ENCODE measurements at regions not wholly inside any gene's neighbourhood (a gene's known extent, or its start where the extent isn't known, plus 50 kb on each side); places are given as distances from the start of the nearest gene placed in this dataset.
"Not testable (repeated sequence)": the region's sequence is repeated elsewhere in the genome, so short reads cannot be mapped to it uniquely, and the experiment has no call there.

GRCh38 chr6:66096679-66097078 is 389.7 kb upstream of the EYS start:
- Histone ChIP-seq H4K91ac (ENCODE audit: low read depth, low read length, poor library complexity) (no peak overlapping the region), H3K9ac (ENCODE audit: low read depth, low read length, poor library complexity) (no peak overlapping the region), H3K9me3 (replicated peaks in 1 of 2; ENCODE audit: control insufficient read depth in 2 of 2, insufficient read depth in 1 of 2, low read depth in 1 of 2, low read length in 2 of 2) (peaks cover 0 to 1% of the 10 kb centered on the region in 2 donors), H2BK120ac (ENCODE audit: low read depth, low read length) (no peak overlapping the region), H3K4me1 (ENCODE audit: control insufficient read depth in 2 of 2, insufficient read depth in 1 of 2, low read depth in 1 of 2, low read length in 2 of 2) (no peaks in the 10 kb centered on the region), H3K4me2 (ENCODE audit: insufficient read depth, low read length, poor library complexity, severe bottlenecking) (no peak overlapping the region), H2AK5ac (ENCODE audit: low read depth, low read length) (no peak overlapping the region), H2BK15ac (ENCODE audit: low read length) (no peak overlapping the region), H4K8ac (ENCODE audit: low read depth, low read length) (no peak overlapping the region), H3K23ac (ENCODE audit: low read depth, low read length, poor library complexity) (no peak overlapping the region), H2BK5ac (ENCODE audit: low read length) (no peak overlapping the region), H3K4me3 (ENCODE audit: low read length in 2 of 2) (no peak overlapping the region), H3K36me3 (replicated peaks in 1 of 2; ENCODE audit: control insufficient read depth in 2 of 2, insufficient read depth in 2 of 2, low read length in 2 of 2) (no peaks in the 10 kb centered on the region), H3K27ac (replicated peaks; ENCODE audit: low read length) (no peak overlapping the region), H3K18ac (ENCODE audit: low read length) (no peak overlapping the region), H3K27me3 (ENCODE audit: control insufficient read depth in 3 of 3, insufficient read depth in 3 of 3, low read depth in 1 of 3, low read length in 3 of 3) (no peaks in the 10 kb centered on the region), H3K14ac (ENCODE audit: low read length) (no peak overlapping the region), H2AFZ (ENCODE audit: low read length) (no peak overlapping the region), H3K4ac (ENCODE audit: low read length) (no peak overlapping the region), H2BK12ac (ENCODE audit: low read length) (no peak overlapping the region), H3K79me1 (ENCODE audit: low read depth, low read length) (no peaks in the 10 kb centered on the region)
- WGBS, 2 donors (ENCODE audit: extremely low coverage in 2 of 2, insufficient read length in 2 of 2, insufficient replicate concordance in 1 of 2): no CpG with 5 or more reads among the region's 26 CpGs
- DNase-seq (ENCODE audit: low spot score): no peak

GRCh38 chr6:66094615-66095014 is 387.6 kb upstream of the EYS start:
- Histone ChIP-seq H3K4me2 (ENCODE audit: insufficient read depth, low read length, poor library complexity, severe bottlenecking) (no peak overlapping the region), H2BK5ac (ENCODE audit: low read length) (no peak overlapping the region), H4K8ac (ENCODE audit: low read depth, low read length) (no peak overlapping the region), H2BK120ac (ENCODE audit: low read depth, low read length) (no peak overlapping the region), H4K91ac (ENCODE audit: low read depth, low read length, poor library complexity) (no peak overlapping the region), H3K23ac (ENCODE audit: low read depth, low read length, poor library complexity) (no peak overlapping the region), H3K9ac (ENCODE audit: low read depth, low read length, poor library complexity) (no peak overlapping the region), H3K4me1 (ENCODE audit: control insufficient read depth in 2 of 2, insufficient read depth in 1 of 2, low read depth in 1 of 2, low read length in 2 of 2) (no peaks in the 10 kb centered on the region), H3K14ac (ENCODE audit: low read length) (no peak overlapping the region), H2AK5ac (ENCODE audit: low read depth, low read length) (no peak overlapping the region), H3K79me1 (ENCODE audit: low read depth, low read length) (no peaks in the 10 kb centered on the region), H3K9me3 (replicated peaks in 1 of 2; ENCODE audit: control insufficient read depth in 2 of 2, insufficient read depth in 1 of 2, low read depth in 1 of 2, low read length in 2 of 2) (peaks cover 0 to 1% of the 10 kb centered on the region in 2 donors), H3K27me3 (ENCODE audit: control insufficient read depth in 3 of 3, insufficient read depth in 3 of 3, low read depth in 1 of 3, low read length in 3 of 3) (no peaks in the 10 kb centered on the region), H2BK12ac (ENCODE audit: low read length) (no peak overlapping the region), H3K36me3 (replicated peaks in 1 of 2; ENCODE audit: control insufficient read depth in 2 of 2, insufficient read depth in 2 of 2, low read length in 2 of 2) (no peaks in the 10 kb centered on the region), H3K4ac (ENCODE audit: low read length) (no peak overlapping the region), H2BK15ac (ENCODE audit: low read length) (no peak overlapping the region), H2AFZ (ENCODE audit: low read length) (no peak overlapping the region), H3K18ac (ENCODE audit: low read length) (no peak overlapping the region), H3K27ac (replicated peaks; ENCODE audit: low read length) (no peak overlapping the region), H3K4me3 (ENCODE audit: low read length in 2 of 2) (no peak overlapping the region)
- no peak for DNase-seq (ENCODE audit: low spot score)
- no CpG with 5 or more reads among the region's 27 CpGs for WGBS, 2 donors (ENCODE audit: extremely low coverage in 2 of 2, insufficient read length in 2 of 2, insufficient replicate concordance in 1 of 2)

GRCh38 chr6:66092306-66092705 is 385.3 kb upstream of the EYS start:
- H3K9ac ChIP-seq (ENCODE audit: low read depth, low read length, poor library complexity); H3K27ac ChIP-seq (replicated peaks; ENCODE audit: low read length); H3K9me3 ChIP-seq (replicated peaks in 1 of 2; ENCODE audit: control insufficient read depth in 2 of 2, insufficient read depth in 1 of 2, low read depth in 1 of 2, low read length in 2 of 2); H2BK120ac ChIP-seq (ENCODE audit: low read depth, low read length); H3K23ac ChIP-seq (ENCODE audit: low read depth, low read length, poor library complexity); H3K18ac ChIP-seq (ENCODE audit: low read length); H4K91ac ChIP-seq (ENCODE audit: low read depth, low read length, poor library complexity); H3K4me1 ChIP-seq (ENCODE audit: control insufficient read depth in 2 of 2, insufficient read depth in 1 of 2, low read depth in 1 of 2, low read length in 2 of 2); H3K79me1 ChIP-seq (ENCODE audit: low read depth, low read length); H3K4ac ChIP-seq (ENCODE audit: low read length); H3K36me3 ChIP-seq (replicated peaks in 1 of 2; ENCODE audit: control insufficient read depth in 2 of 2, insufficient read depth in 2 of 2, low read length in 2 of 2); H2BK5ac ChIP-seq (ENCODE audit: low read length); H2AK5ac ChIP-seq (ENCODE audit: low read depth, low read length); H3K14ac ChIP-seq (ENCODE audit: low read length); H2AFZ ChIP-seq (ENCODE audit: low read length); H3K4me2 ChIP-seq (ENCODE audit: insufficient read depth, low read length, poor library complexity, severe bottlenecking); DNase-seq (ENCODE audit: low spot score); H4K8ac ChIP-seq (ENCODE audit: low read depth, low read length); H3K27me3 ChIP-seq (ENCODE audit: control insufficient read depth in 3 of 3, insufficient read depth in 3 of 3, low read depth in 1 of 3, low read length in 3 of 3); H2BK12ac ChIP-seq (ENCODE audit: low read length); H2BK15ac ChIP-seq (ENCODE audit: low read length); H3K4me3 ChIP-seq (ENCODE audit: low read length in 2 of 2): not testable (repeated sequence)
- no CpG with 5 or more reads among the region's 1 CpG for WGBS, 2 donors (ENCODE audit: extremely low coverage in 2 of 2, insufficient read length in 2 of 2, insufficient replicate concordance in 1 of 2)

- Histone ChIP-seq H2BK5ac (ENCODE audit: low read length) (no peak overlapping the region), H2BK15ac (ENCODE audit: low read length) (no peak overlapping the region), H3K79me1 (ENCODE audit: low read depth, low read length) (no peaks in the 10 kb centered on the region), H3K4me2 (ENCODE audit: insufficient read depth, low read length, poor library complexity, severe bottlenecking) (no peak overlapping the region), H2AK5ac (ENCODE audit: low read depth, low read length) (no peak overlapping the region), H2AFZ (ENCODE audit: low read length) (no peak overlapping the region), H2BK12ac (ENCODE audit: low read length) (no peak overlapping the region), H3K23ac (ENCODE audit: low read depth, low read length, poor library complexity) (no peak overlapping the region), H2BK120ac (ENCODE audit: low read depth, low read length) (no peak overlapping the region), H3K18ac (ENCODE audit: low read length) (no peak overlapping the region), H3K36me3 (replicated peaks in 1 of 2; ENCODE audit: control insufficient read depth in 2 of 2, insufficient read depth in 2 of 2, low read length in 2 of 2) (no peaks in the 10 kb centered on the region), H4K8ac (ENCODE audit: low read depth, low read length) (no peak overlapping the region), H3K9ac (ENCODE audit: low read depth, low read length, poor library complexity) (no peak overlapping the region), H3K4me3 (ENCODE audit: low read length in 2 of 2) (no peak overlapping the region), H3K9me3 (replicated peaks in 1 of 2; ENCODE audit: control insufficient read depth in 2 of 2, insufficient read depth in 1 of 2, low read depth in 1 of 2, low read length in 2 of 2) (peaks cover 9 to 12% of the 10 kb centered on the region in 2 donors), H4K91ac (ENCODE audit: low read depth, low read length, poor library complexity) (no peak overlapping the region), H3K4me1 (ENCODE audit: control insufficient read depth in 2 of 2, insufficient read depth in 1 of 2, low read depth in 1 of 2, low read length in 2 of 2) (no peaks in the 10 kb centered on the region), H3K27ac (replicated peaks; ENCODE audit: low read length) (no peak overlapping the region), H3K4ac (ENCODE audit: low read length) (no peak overlapping the region), H3K14ac (ENCODE audit: low read length) (no peak overlapping the region), H3K27me3 (ENCODE audit: control insufficient read depth in 3 of 3, insufficient read depth in 3 of 3, low read depth in 1 of 3, low read length in 3 of 3) (no peaks in the 10 kb centered on the region)
- DNase-seq (ENCODE audit: low spot score): no peak
Measured at GRCh38 chr6:66086532-66086931, 379.5 kb upstream of the EYS start.

Measured in neuronal stem cell (in vitro differentiated cells).